C4-2B (cell line): ENCODE measurements at regions not wholly inside any gene's neighbourhood (a gene's known extent, or its start where the extent isn't known, plus 50 kb on each side); places are given as distances from the start of the nearest gene placed in this dataset.

ENCODE experiments used
- CTCF ChIP-seq: fragments of 450-650 bp; conservative IDR thresholded peaks from 2 replicates; pipeline ENCODE4 v1.5.1; 2017; ENCODE audit warnings: mild to moderate bottlenecking
- ZFX ChIP-seq: fragments of 450-650 bp; IDR thresholded peaks from 2 replicates; pipeline ENCODE4 v1.6.1; 2017

GRCh38 chr7:9822458-9823290, 1151.0 kb upstream of the PHF14 start:
- TF ChIP-seq CTCF (no peak), ZFX (no peak)
